AG04450 (cell line): ENCODE measurements at regions not wholly inside any gene's neighbourhood (a gene's known extent, or its start where the extent isn't known, plus 50 kb on each side); places are given as distances from the start of the nearest gene placed in this dataset.

Source experiments
- CTCF ChIA-PET: fragments of 300-600, 350-600 bp; formaldehyde crosslinking; extraction: SDS; loops from one replicate; lab custom pipeline; 2022; ENCODE audit warnings: antibody characterized with exemption, inconsistent platforms; lab: Charles Lee
- POLR2A ChIA-PET: fragments of 350-600 bp; formaldehyde crosslinking; extraction: SDS; loops from one replicate; lab custom pipeline; 2021; ENCODE audit warnings: antibody characterized with exemption, inconsistent platforms; lab: Yijun Ruan, JAX
- DNase-seq: peaks from one replicate; pipeline ENCODE4 v3.0.0-alpha.2; 2011; ENCODE audit warnings: low read depth, low spot score
- H3K27ac ChIP-seq: one replicate; pipeline ENCODE4 v1.5.1; 2012; ENCODE audit warnings: low read depth, low read length, control low read depth
- H3K27me3 ChIP-seq: one replicate; pipeline ENCODE4 v1.6.0; 2012; ENCODE audit warnings: low read length; ENCODE audit not compliant: control insufficient read depth, insufficient read depth
- H3K4me3 ChIP-seq: 2 replicates; pipeline ENCODE4 v1.5.1; 2011; ENCODE audit warnings: mild to moderate bottlenecking, low read depth, low read length, control low read depth
- H3K9me3 ChIP-seq: 2 replicates; pipeline ENCODE4 v1.5.1; 2012; ENCODE audit warnings: low read length; ENCODE audit not compliant: control insufficient read depth, insufficient read depth
- CTCF ChIP-seq: IDR thresholded peaks from 2 replicates; pipeline ENCODE4 v1.5.1; 2011; ENCODE audit warnings: low read depth, low read length, control low read depth, inconsistent platforms

DNA sequence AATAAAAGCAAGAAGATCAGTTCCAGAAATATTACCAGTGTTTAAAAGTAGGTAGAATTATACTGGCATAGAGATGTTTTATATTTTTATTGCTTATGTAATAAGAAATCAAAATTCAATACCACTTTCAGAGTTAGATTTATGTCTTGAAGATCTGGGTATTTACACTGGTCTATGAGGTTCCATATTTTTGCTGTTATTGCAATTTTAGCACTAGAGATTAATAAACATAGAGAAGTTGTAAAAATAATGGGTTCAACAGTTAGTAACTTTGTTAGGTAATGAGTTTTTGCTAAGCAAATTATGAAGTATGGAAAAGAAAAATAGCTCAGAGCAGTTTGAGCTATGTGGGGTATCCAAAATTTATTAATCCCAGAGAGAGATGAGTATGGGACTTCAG is 188.1 kb downstream of the SYT10 start:
- peaks cover 4% of the 10 kb centered on the region for H3K9me3 ChIP-seq
- ChIA-PET CTCF (no interaction called here), POLR2A (no interaction called here)
- H3K27me3 ChIP-seq, result no peaks in the 10 kb centered on the region
- no peak for DNase-seq
- no peak for TF ChIP-seq CTCF
- H3K27ac ChIP-seq, result no peak overlapping the region
- H3K4me3 ChIP-seq, result no peak overlapping the region

DNA sequence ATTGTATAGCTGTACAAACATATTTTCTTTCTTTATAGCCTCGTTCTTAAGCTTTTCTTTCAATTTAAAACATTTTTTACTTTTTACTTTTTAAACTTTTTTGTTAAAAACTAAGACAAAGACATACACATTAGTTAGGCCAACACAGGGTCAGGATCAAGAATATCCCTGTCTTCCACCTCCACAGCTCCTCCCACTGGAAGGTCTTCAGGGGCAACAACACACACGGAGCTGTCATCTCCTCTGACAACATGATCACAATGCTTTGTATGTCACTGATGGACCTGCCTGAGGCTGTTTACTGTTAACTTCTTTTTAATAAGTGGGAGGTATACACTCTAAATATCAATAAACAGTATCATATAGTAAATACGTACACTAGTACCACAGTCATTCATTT is 191.3 kb downstream of the SYT10 start:
- POLR2A ChIA-PET, result no interaction called here
- Histone ChIP-seq H3K4me3 (no peak overlapping the region), H3K27me3 (no peaks in the 10 kb centered on the region), H3K27ac (no peak overlapping the region), H3K9me3 (peaks cover 4% of the 10 kb centered on the region; the same call in 1 of the 2 replicates)
- DNase-seq, result no peak
- CTCF ChIA-PET, result no interaction called here
- TF ChIP-seq CTCF, result no peak

- POLR2A ChIA-PET, result no interaction called here
- Histone ChIP-seq H3K9me3 (peaks cover 4% of the 10 kb centered on the region; the same call in 1 of the 2 replicates), H3K27ac (no peak overlapping the region), H3K4me3 (no peak overlapping the region), H3K27me3 (no peaks in the 10 kb centered on the region)
- CTCF ChIA-PET, result no interaction called here
- TF ChIP-seq CTCF, result no peak
- no peak for DNase-seq
These were observed 192.0 kb downstream of the SYT10 start for GRCh38 chr12:33247625-33248024.

DNA sequence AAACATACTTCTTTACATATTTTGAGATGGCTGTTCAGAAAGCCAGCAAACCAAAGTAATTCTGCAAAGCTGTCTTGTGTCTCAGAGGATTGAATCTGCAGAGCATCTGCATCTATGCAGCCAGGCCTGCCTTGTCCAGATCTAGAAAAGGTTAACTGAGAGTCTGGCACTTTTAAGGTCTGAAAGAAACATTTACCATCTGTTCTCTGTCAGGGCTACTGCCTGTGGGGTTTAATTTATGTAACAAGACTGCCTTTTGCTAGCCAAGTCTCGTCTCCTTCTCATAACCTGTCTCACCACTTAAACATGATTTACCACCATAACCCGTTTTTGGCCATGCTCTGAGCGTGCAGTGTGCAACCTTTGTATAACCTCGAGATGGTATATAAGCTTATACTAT is 194.2 kb downstream of the SYT10 start:
- ChIA-PET POLR2A (no interaction called here), CTCF (no interaction called here)
- TF ChIP-seq CTCF, result no peak
- Histone ChIP-seq H3K9me3 (no peaks in the 10 kb centered on the region; the same call in none of the 2 replicates), H3K4me3 (no peak overlapping the region), H3K27me3 (no peaks in the 10 kb centered on the region), H3K27ac (no peak overlapping the region)
- no peak for DNase-seq

GRCh38 chr12:33226671-33227070 is 212.9 kb downstream of the SYT10 start:
- CTCF ChIA-PET, result no interaction called here
- no peak overlapping the region for H3K4me3 ChIP-seq

More at GRCh38 chr12:33226671-33227070, 212.9 kb downstream of the SYT10 start:
- POLR2A ChIA-PET, result no interaction called here
- Histone ChIP-seq H3K27me3 (no peaks in the 10 kb centered on the region), H3K27ac (no peak overlapping the region), H3K9me3 (peaks cover 13% of the 10 kb centered on the region)
- no peak for DNase-seq
- no peak for TF ChIP-seq CTCF
